ENCODE measurements at regions not wholly inside any gene's neighbourhood (a gene's known extent, or its start where the extent isn't known, plus 50 kb on each side); places are given as distances from the start of the nearest gene placed in this dataset.
A peak's percentile ranks its signal among the peaks of the same experiment; 100 is the strongest.

DNA sequence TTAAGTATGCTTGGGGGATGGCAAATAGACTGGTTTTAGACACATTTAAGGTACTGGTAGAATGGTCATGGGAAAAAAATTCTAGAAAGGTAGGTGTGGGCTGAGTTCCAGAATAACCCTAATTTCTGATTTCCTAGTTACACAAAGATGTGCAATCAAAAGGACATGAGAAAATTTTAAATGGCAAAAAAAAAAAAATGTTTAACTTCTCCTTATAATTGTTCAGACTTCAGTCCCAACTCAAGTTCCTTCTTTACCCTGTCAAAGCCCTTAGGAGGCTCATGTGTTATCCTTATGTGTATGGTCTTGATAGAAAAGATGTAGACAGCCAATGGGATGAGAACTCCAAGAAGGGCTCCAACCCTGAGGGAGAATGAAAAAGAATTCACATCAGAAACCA lies 153.3 kb upstream of the PLEKHG7 start:
- TF ChIP-seq ZFX (IDR thresholded peaks at IDR 0.05), result no peak
- TF ChIP-seq, protein P1, sequence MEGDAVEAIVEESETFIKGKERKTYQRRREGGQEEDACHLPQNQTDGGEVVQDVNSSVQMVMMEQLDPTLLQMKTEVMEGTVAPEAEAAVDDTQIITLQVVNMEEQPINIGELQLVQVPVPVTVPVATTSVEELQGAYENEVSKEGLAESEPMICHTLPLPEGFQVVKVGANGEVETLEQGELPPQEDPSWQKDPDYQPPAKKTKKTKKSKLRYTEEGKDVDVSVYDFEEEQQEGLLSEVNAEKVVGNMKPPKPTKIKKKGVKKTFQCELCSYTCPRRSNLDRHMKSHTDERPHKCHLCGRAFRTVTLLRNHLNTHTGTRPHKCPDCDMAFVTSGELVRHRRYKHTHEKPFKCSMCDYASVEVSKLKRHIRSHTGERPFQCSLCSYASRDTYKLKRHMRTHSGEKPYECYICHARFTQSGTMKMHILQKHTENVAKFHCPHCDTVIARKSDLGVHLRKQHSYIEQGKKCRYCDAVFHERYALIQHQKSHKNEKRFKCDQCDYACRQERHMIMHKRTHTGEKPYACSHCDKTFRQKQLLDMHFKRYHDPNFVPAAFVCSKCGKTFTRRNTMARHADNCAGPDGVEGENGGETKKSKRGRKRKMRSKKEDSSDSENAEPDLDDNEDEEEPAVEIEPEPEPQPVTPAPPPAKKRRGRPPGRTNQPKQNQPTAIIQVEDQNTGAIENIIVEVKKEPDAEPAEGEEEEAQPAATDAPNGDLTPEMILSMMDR (conservative IDR thresholded peaks at IDR 0.05), result no peak
- no peak overlapping the region for H3K27ac ChIP-seq

- TF ChIP-seq ZFX (IDR thresholded peaks at IDR 0.05), result no peak
- TF ChIP-seq, protein P1 (conservative IDR thresholded peaks at IDR 0.05), result no peak
- no peak overlapping the region for H3K27ac ChIP-seq
Observed at GRCh38 chr12:92547906-92548305, 154.9 kb upstream of the PLEKHG7 start.

- TF ChIP-seq, protein P1 (conservative IDR thresholded peaks at IDR 0.05), result no peak
- no peak for TF ChIP-seq ZFX (IDR thresholded peaks at IDR 0.05)
- H3K27ac ChIP-seq, result no peak overlapping the region
Observed at GRCh38 chr12:92547420-92547819, 155.4 kb upstream of the PLEKHG7 start.

DNA sequence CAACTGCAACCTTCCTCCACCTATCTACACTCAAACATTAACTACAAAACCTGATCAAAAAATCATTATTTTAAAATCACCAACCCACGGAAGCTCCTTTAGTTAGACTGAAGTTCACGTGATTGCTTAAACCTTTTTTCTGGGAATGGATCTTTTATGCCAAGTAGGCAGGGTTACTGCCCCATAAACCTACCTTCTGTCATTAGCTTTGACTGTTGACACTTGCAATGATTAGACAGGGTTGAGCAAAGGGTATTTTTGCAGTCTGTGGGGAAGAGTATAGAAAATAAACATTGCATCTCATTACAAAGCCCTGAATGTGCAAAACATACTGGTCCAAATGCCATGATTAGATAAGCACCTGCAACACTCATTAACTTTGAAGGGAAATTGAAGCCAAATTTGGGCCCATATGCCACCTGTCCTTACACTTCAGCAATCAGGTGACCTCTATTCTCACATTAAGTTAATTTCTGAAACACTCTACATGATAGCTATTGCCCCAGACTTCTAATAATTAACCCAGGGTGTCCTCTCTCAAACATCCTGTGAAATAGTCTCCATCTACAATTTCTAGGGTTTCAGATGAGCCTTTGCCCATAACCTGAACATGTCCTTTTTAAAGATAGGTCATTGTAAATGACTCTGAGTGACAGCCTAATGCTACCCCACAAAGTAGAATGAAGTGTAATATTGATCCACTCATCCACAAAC lies 156.0 kb upstream of the PLEKHG7 start:
- TF ChIP-seq, protein P1 (conservative IDR thresholded peaks at IDR 0.05), result no peak
- TF ChIP-seq ZFX (IDR thresholded peaks at IDR 0.05), result no peak
- H3K27ac ChIP-seq, result no peak overlapping the region

DNA sequence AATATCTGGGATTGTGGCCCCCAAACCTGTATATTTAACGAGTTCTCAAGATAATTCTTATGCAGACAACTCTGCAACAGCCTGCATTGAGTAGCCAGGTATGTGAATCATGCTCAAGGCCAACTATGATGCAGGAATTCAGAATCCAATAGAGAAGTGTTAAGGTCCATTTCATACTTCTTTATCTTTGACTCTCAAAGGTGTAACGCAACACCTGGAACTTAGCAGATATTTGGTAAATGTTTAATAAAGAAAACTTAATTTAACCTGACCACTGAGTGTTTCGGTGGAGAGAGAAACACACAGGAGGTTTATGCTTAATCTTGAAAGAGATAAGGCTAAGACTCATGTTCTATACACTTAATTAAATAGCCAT lies 156.5 kb upstream of the PLEKHG7 start:
- H3K27ac ChIP-seq, result no peak overlapping the region

DNA sequence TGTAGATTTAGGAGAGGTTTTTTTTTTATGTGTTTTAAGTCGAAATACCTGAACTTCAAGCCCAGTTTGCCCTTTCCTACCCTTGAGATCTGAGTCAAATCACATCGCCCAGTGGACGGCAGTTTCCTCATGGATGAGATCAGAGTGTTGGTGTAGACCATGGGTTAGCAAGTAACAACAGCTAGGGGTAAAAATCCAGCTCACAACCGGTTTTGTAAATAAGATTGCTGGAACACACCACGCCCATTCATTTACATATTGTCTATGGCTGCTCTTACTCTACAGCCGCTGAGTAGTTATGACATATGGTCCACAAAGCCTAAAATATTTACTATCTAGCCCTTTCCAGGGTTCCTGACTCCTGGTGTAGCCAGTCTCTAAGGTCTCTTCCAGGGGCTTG lies 158.5 kb upstream of the PLEKHG7 start:
- H3K27ac ChIP-seq, result peak overlapping the region; percentile 14; the same call in 1 of the 2 replicates
- TF ChIP-seq, protein P1 (conservative IDR thresholded peaks at IDR 0.05), result no peak
- TF ChIP-seq ZFX (IDR thresholded peaks at IDR 0.05), result no peak

More for the DNA sequence above, 156.5 kb upstream of the PLEKHG7 start:
- TF ChIP-seq, protein P1 (conservative IDR thresholded peaks at IDR 0.05), result no peak
- no peak for TF ChIP-seq ZFX (IDR thresholded peaks at IDR 0.05)

GRCh38 chr12:92543840-92544239 lies 158.9 kb upstream of the PLEKHG7 start:
- no peak for TF ChIP-seq ZFX (IDR thresholded peaks at IDR 0.05)
- TF ChIP-seq, protein P1 (conservative IDR thresholded peaks at IDR 0.05), result no peak
- peak overlapping the region; percentile 14; the same call in 1 of the 2 replicates for H3K27ac ChIP-seq
